RWPE1 (cell line): ENCODE measurements at regions not wholly inside any gene's neighbourhood (a gene's known extent, or its start where the extent isn't known, plus 50 kb on each side); places are given as distances from the start of the nearest gene placed in this dataset.

ENCODE experiments used
- CTCF ChIA-PET: fragments of 350-600 bp; sonication (Branson Sonifier 250); formaldehyde crosslinking; extraction: SDS; loops from one replicate; lab custom pipeline; 2021; lab: Yijun Ruan, JAX
- POLR2A ChIA-PET: fragments of 400-600 bp; formaldehyde crosslinking; extraction: SDS; loops from one replicate; lab custom pipeline; 2020; ENCODE audit warnings: antibody characterized with exemption; ENCODE audit not compliant: low non-redundant PET; lab: Yijun Ruan, JAX
- DNase-seq: peaks from one replicate; pipeline ENCODE4 v3.0.0; 2012; ENCODE audit warnings: low spot score
- H3K27ac ChIP-seq: fragments of 450-650 bp; 2 replicates; pipeline ENCODE4 v1.5.1; 2017
- CTCF ChIP-seq: fragments of 450-650 bp; conservative IDR thresholded peaks from 2 replicates; pipeline ENCODE4 v1.5.1; 2017; ENCODE audit warnings: low read depth, mild to moderate bottlenecking

DNA sequence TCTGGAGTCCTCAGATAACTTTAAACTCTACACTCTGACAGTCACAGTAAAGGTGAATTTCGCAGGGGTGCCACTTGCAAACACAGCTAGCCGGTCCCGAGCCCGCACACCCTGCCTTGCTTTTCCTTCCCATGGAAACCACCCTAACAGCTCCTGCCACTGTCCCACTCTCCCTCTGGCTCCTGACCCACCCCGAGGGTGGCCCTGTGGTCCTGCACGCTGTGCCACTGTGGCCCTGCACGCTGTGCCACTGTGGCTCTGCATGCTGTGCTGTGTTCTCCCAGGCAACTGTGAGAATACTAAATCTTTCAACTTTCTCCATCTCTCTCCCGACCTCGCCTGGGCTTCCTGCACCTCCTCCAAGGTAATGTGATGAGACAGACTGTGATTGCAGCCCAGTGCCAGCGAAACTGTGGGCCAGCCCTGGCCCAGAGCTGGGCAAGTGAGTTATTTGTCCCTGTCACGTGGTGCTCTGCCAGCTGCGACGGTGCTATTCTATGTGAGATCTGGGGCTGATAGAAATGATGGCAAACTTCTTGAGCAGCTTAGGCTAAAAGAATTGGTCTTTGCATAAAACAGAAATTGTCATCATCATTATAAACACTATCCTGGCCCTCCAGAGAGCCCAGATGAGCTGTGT lies 63.4 kb upstream of the TARBP1 start:
- H3K27ac ChIP-seq: peak overlapping the region; percentile 10; the same call in 1 of the 2 replicates
- ChIA-PET CTCF (interaction anchor here (0.6 kb wide), 2 partner anchors 158 to 1722 kb away, joined by 4 read pairs; no protein-coding TSS in a partner anchor), POLR2A (no interaction called here)
- no peak for TF ChIP-seq CTCF
- no peak for DNase-seq

- CTCF ChIA-PET: no interaction called here
- peak overlapping the region; percentile 99; the same call in 1 of the 2 replicates for H3K27ac ChIP-seq
- TF ChIP-seq CTCF: no peak
- DNase-seq: peak; percentile 48
- POLR2A ChIA-PET: no interaction called here
Measured at GRCh38 chr1:234541286-234541975, 62.5 kb upstream of the TARBP1 start.

GRCh38 chr1:234540404-234540762 lies 61.4 kb upstream of the TARBP1 start:
- TF ChIP-seq CTCF: no peak
- POLR2A ChIA-PET: no interaction called here
- no peak for DNase-seq
- H3K27ac ChIP-seq: peak overlapping the region; percentile 99
- CTCF ChIA-PET: interaction anchor here (0.6 kb wide), 1 partner anchor 748 kb away, joined by 3 read pairs; no protein-coding TSS in a partner anchor

- ChIA-PET CTCF (interaction anchor here (0.6 kb wide), 1 partner anchor 748 kb away, joined by 3 read pairs; no protein-coding TSS in a partner anchor), POLR2A (interaction anchor here (0.6 kb wide), 1 partner anchor 43 kb away, joined by 4 read pairs; no protein-coding TSS in a partner anchor)
- no peak for DNase-seq
- no peak for TF ChIP-seq CTCF
- H3K27ac ChIP-seq: peak overlapping the region; percentile 99
Measured at GRCh38 chr1:234539666-234540403, 60.9 kb upstream of the TARBP1 start.

DNA sequence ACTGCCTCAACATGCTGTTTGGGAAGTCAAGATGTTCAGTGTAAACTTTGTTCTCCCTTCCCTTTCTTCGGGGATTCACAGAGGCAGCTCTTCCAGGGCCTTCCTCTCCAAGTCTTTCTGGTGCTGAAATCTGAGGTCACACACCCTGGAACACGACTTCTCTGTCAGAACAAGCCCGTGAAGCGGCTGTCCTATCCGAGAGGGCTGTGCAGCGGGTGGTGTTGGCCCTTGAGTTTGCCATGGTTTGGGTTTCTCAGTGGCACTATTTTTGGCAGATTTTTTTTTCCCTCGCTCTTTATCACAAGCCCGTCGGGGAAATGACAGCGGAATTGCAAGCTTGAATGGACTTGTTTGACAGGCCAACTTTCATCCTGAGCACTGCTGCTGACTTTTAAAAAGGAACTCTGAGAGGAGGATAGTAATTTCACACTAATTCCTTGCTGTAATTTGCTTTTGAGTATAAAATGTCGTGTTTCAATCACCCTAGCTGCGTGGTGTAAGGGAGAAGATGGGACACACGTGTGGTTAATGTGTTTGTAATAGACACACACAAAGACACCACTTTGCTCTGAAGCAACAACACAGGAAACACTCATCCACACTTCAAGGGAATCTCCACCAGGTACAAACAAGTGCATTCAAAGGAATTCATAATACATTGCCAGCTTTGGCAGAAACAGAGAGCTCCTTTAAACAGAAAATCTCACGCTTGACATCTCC lies 60.1 kb upstream of the TARBP1 start:
- peak; percentile 45 for DNase-seq
- TF ChIP-seq CTCF: no peak
- ChIA-PET POLR2A (interaction anchor here (0.6 kb wide), 1 partner anchor 43 kb away, joined by 4 read pairs; no protein-coding TSS in a partner anchor), CTCF (interaction anchor here (0.5 kb wide), 1 partner anchor 32 kb away, joined by 4 read pairs; no protein-coding TSS in a partner anchor)
- peak overlapping the region; percentile 99 for H3K27ac ChIP-seq
